ENCODE measurements at regions not wholly inside any gene's neighbourhood (a gene's known extent, or its start where the extent isn't known, plus 50 kb on each side); places are given as distances from the start of the nearest gene placed in this dataset.

GRCh38 chr7:20021066-20021465 is 196.1 kb downstream of the MACC1 start:
- no peak for DNase-seq

DNA sequence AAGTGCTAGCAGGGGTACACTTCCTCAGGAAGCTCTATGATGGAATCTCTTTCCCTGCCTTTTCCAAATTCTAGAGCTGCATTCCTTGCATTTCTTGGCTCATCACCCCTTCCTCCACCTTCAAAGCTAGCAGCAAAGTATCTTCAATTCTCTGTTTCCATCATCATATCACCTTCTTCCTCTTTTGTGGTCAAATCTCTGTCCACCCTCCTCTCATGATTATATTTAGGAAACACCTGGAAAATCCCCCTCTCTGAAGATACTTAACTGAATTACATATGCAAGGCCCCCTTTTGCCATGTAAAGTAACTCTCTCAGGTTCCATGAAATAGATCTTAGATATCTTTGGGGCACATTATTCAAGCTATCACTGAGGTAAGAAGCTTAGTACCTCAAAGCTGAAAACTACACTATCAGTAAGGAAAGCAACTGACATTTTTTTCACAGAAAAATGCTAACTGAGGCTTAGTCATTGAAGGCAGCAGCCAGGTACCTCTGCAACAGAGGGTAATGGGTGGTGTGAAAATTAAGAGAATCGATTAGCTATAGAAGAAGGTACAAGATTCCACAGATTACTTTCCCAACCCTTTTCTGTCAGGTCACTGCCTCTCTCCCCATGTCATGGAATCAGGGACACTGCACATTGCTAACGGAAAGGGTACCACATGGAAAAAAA is 197.3 kb downstream of the MACC1 start:
- DNase-seq, result no peak

GRCh38 chr7:20016669-20017068 is 200.5 kb downstream of the MACC1 start:
- DNase-seq, result no peak

DNA sequence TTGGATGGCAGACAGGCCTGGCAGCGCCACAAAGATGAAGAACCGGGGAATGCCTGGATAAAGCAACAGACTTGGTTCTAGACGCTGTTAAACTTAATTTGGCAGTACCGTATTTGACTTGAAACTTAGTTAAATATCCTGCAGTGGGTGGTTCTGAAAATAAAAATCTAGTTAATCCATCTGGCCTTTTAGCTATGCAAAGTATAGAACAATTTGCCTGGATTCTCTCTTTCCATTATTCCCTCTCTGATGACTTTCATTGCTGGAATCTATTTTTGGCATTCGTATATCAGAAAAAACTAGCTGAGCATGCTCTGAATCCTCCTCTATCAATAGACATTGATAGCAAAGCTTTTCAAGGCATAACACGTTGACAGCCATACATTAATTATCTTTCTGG is 203.6 kb downstream of the MACC1 start:
- DNase-seq, result no peak

- no peak for DNase-seq
These were observed 205.1 kb downstream of the MACC1 start for GRCh38 chr7:20012100-20012499.

- no peak for DNase-seq
These were observed 206.3 kb downstream of the MACC1 start for GRCh38 chr7:20010877-20011276.

- DNase-seq, result no peak
These were observed 209.7 kb downstream of the MACC1 start for GRCh38 chr7:20007510-20007909.

- DNase-seq, result no peak
These were observed 212.1 kb downstream of the MACC1 start for GRCh38 chr7:20005081-20005480.

DNA sequence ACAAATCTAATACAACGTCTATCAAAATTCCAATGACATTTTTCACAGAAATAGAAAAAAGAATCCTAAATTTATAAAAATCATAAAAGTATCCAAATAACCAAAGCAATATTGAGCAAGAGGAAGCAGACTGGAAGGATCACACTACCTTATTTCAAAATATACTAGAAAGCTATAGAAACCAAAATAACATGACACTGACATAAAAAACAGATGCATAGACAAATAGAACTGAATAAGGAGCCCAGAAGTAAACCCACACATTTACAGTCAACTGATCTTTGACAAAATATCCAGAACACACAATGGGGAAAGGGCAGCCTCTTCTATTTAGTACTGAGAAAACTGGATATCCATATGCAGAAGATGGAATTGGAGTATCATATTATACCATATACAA is 217.5 kb downstream of the MACC1 start:
- no peak for DNase-seq

- DNase-seq, result no peak
These were observed 218.5 kb upstream of the TMEM196 start for GRCh38 chr7:19991936-19992335.

DNA sequence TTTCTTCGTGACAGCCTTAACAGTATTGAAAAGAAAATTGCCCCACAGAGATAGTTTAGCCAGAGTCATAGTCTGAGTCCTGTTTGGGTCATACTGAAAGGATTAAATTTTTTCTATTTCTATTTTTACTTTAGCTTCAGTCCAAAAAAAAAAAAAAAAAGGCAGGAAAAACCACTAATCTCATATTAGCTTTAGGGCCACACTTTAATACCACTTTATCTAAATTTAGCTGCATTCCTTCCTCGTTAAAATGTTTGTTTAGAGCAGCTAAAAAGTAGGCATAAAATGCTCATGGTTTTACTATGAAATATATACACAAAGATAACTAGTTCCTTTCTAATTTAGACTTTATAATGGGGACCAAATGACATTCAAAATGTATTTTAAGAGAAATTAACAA is 216.5 kb upstream of the TMEM196 start:
- DNase-seq, result no peak

- no peak for DNase-seq
These were observed 215.4 kb upstream of the TMEM196 start for GRCh38 chr7:19988860-19989259.

DNA sequence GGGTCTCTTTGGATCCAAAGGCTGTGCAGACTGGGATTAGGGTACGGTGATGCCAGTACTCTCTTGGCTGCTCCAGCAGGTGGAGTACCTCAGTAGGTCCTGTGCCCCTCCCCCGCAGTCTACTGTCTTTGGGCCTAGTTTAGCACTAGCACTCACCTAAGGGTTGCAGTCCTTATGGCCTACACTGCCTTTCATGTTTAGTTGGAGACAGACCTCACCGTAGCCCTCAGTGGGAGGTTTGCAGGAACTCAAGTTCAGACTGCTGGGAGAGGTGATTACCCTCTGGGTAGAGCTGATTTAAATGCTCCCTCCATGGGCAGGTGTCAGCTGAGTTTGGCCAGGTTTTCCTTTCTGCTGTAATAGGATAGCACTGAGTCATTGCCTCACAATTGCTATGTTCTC is 210.8 kb upstream of the TMEM196 start:
- peak; percentile 12 for DNase-seq

- DNase-seq, result peak; percentile 23
These were observed 209.7 kb upstream of the TMEM196 start for GRCh38 chr7:19982841-19983835.

DNA sequence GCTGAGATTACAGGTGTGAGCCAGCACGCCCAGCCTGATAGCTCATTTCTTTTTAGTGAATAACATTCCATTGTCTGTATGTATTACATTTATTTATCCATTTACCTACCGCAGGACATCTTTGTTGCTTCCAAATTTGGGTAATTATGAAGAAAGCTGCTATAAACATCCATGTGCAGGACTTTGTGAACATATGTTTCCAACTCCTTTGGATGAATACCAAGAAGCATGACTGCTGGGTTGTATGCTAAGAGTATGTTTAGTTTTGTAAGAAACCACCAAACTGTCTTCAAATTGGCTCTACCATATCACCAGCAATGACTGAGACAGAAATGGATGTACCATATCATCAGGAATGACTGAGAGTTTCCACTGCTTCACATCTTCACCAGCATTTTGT is 200.2 kb upstream of the TMEM196 start:
- no peak for DNase-seq

DNA sequence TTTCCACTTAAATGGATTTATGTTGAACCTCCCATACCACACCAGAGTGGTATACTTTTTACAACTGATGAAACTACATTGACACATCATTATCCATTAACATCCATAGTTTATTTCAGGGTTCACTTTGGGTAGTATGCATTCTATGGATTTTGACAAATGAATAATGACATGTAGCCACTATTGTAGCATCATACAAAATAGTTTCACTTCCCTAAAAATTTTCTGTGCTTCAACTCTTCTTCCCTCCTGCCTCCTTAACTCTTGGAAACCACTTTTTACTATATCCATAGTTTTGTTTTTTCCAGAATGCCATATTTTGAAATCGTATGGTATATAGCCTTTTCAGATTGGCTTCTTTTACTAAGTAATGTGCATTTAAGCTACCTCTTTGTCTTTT is 199.5 kb upstream of the TMEM196 start:
- DNase-seq, result no peak

GRCh38 chr7:19971956-19972355 is 198.5 kb upstream of the TMEM196 start:
- DNase-seq, result no peak

DNA sequence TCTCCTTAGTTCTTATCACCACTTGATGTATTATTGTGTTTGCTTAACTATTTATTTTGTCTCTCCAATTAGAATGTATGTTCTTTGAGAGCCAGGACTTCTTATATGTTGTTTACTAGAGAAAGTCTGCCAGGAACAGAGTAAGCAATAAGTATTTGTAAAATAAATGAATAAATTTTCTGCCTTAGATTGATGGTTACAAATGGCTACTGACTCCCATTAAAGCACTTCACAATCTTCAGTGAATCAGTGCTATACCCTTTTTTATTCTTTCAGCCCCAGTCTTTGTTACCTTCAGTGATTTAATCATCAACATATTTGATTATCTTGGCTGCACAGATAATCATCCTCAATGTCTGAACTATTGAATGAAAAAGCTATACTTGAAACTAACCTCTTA is 197.1 kb upstream of the TMEM196 start:
- DNase-seq, result no peak

GRCh38 chr7:19969859-19970493 is 196.6 kb upstream of the TMEM196 start:
- DNase-seq, result no peak

DNA sequence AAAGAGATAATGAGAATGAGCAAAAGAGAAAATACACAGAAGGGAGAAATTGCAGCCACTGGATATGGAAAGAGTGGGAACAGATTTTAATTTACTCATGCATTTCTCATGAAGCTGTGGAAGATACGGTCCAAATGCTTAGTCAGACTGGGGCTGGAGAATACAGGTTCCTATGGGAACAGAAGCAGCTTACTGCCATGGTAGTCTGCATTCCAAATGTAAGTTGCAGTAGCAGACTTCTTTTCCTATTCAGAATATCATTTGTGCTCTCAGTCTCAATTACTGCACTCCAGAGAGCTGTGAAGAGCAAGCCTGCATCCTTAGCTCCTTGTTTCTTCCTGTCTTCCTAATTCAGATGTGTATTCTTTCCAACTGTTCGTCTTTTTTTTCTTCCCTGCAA is 190.8 kb upstream of the TMEM196 start:
- no peak for DNase-seq

DNA sequence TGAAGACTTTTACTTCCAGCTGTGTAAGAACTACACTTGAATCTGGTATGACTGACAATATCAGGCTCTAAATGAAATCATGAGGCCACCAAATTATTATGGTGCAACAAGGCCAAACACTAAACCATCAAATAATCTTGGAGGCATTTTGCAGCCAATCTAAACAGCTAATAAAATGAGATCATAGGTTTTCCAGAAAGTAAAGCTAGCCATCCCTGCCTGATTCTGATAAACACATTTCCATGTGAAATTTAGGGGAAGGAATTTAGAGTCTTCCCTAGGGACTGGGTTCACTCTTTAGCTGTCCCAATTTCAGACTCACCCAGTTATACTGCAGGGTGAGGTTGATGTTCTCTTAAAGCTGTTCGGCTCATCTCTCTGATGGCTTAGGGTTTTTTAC is 190.3 kb upstream of the TMEM196 start:
- DNase-seq, result no peak

- no peak for DNase-seq
These were observed 185.0 kb upstream of the TMEM196 start for GRCh38 chr7:19958309-19958896.

GRCh38 chr7:19957664-19958063 is 184.2 kb upstream of the TMEM196 start:
- no peak for DNase-seq

Data from RPMI8226 (cell line).